Activated CD4-positive, alpha-beta memory T cell treated with anti-CD3 and anti-CD28 coated beads, Interleukin-2, amount 10 ng/mL, durations not matched to agents 7 days and 5 days (primary cell): ENCODE measurements at regions not wholly inside any gene's neighbourhood (a gene's known extent, or its start where the extent isn't known, plus 50 kb on each side); places are given as distances from the start of the nearest gene placed in this dataset.

ENCODE experiments used
- CTCF ChIA-PET: fragments of 350-600 bp; sonication (Branson Sonifier 250); formaldehyde crosslinking; loops from one replicate; lab custom pipeline; 2021; ENCODE audit warnings: antibody characterized with exemption, inconsistent platforms; lab: Charles Lee
- POLR2A ChIA-PET: fragments of 350-600 bp; sonication (Branson Sonifier 250); formaldehyde crosslinking; loops from one replicate; lab custom pipeline; 2021; ENCODE audit warnings: antibody characterized with exemption; lab: Charles Lee
- DNase-seq: peaks from one replicate; pipeline ENCODE4 v3.0.0-alpha.2; 2020
- H3K27ac Mint-ChIP-seq: one replicate; pipeline ENCODE4 v1.8.0; 2021; ENCODE audit warnings: mild to moderate bottlenecking, mixed read lengths
- H3K27me3 Mint-ChIP-seq: one replicate; pipeline ENCODE4 v1.8.0; 2021; ENCODE audit warnings: mixed read lengths
- H3K36me3 Mint-ChIP-seq: one replicate; pipeline ENCODE4 v1.8.0; 2021; ENCODE audit warnings: low read depth, mixed read lengths
- H3K4me1 Mint-ChIP-seq: one replicate; pipeline ENCODE4 v1.8.0; 2021; ENCODE audit warnings: mixed read lengths
- H3K4me3 Mint-ChIP-seq: one replicate; pipeline ENCODE4 v1.8.0; 2021; ENCODE audit warnings: mild to moderate bottlenecking, mixed read lengths
- H3K9me3 Mint-ChIP-seq: one replicate; pipeline ENCODE4 v1.8.0; 2021; ENCODE audit warnings: mixed read lengths

DNA sequence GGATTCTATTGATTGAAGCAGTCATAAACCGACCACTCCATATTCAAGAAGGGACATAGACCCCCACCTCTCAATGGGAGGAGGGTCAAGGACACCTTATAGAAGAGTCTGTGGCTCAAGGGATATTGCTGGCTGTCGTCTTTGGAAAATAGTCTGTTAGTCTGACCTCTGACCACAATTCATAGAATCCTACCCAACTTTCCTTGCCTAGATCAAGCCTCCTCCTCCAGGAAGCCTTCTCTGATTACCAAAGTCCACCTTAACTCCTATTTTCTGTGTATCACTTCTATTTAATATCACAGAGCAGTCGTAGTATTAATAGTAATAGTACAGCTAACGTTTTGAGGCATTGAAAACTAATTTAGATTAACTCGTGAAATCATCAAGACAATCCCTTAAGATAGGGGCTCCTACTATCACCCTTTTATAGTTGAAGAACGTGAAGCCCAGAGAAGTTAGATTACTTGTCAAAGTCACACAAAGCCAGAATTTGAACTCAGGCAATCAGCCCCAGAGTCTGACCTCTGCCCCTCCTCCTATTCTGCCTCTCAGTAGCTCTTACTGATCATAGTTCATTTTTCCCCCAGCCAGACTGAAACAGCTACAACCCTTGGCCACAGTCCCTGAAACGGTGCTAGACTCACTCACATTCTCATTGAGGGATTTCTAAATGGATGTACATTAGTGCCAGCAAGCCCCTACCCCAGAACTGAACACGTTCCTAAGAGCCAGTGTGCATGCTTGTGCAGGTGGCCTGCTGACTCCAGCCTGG is 636.6 kb downstream of the MID1IP1 start:
- CTCF ChIA-PET: no interaction called here
- no peak for DNase-seq
- POLR2A ChIA-PET: no interaction called here
- peaks cover 16% of the 10 kb centered on the region for H3K4me1 Mint-ChIP-seq
- no peaks in the 10 kb centered on the region for H3K36me3 Mint-ChIP-seq
- no peak overlapping the region for H3K27ac Mint-ChIP-seq
- H3K9me3 Mint-ChIP-seq: no peaks in the 10 kb centered on the region
- no peaks in the 10 kb centered on the region for H3K27me3 Mint-ChIP-seq
- no peak overlapping the region for H3K4me3 Mint-ChIP-seq

DNA sequence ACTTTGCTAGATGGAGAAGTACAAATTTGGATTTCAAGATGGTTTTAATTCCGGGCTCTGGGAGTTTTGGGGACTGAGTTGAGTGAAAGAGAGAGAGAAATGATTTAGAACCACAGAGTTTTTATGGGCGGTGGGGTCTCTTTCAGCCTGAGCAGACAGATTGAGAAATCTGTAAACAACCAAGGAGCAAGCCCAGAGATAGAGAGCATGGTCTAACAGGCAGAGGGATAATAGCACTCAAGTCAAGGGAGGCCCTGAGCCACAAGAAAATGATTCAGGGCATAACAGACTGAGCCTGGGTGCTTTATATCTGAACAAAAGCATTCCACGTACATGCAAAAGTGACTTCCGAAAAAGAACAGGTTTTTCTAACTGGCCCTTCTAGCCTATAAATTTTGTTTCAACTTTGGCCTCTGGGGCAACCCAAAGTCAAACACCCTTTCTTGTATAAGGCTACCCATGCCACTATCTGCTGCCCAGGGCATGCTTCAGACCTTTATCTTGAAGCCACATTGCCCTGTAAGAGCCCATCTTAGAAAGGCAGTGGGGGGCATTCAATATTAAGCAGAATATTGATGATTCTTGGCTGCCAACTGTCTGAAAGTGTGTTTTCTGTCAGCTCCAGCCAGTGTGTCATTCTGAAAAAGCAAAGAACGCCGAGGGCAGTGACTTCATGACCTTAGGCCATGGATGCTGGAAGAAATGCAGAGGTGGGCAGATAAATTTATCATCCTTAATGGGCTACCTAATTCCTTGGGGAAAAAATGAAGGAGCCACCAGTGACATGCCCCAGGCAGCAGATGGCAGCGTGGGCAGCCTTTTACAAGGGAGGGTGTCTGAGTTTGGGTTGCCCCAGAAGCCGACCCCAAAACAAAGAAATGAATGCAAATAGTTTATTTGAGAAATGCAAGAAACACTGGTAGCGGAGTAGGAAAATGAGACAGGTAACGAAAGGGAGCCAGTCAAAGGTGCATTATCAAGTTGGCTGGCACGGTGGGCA is 637.6 kb downstream of the MID1IP1 start:
- CTCF ChIA-PET: no interaction called here
- peaks cover 2% of the 10 kb centered on the region for H3K9me3 Mint-ChIP-seq
- POLR2A ChIA-PET: no interaction called here
- no peaks in the 10 kb centered on the region for H3K36me3 Mint-ChIP-seq
- no peak overlapping the region for H3K4me3 Mint-ChIP-seq
- no peaks in the 10 kb centered on the region for H3K27me3 Mint-ChIP-seq
- H3K4me1 Mint-ChIP-seq: peaks cover 16% of the 10 kb centered on the region
- H3K27ac Mint-ChIP-seq: no peak overlapping the region
- no peak for DNase-seq

DNA sequence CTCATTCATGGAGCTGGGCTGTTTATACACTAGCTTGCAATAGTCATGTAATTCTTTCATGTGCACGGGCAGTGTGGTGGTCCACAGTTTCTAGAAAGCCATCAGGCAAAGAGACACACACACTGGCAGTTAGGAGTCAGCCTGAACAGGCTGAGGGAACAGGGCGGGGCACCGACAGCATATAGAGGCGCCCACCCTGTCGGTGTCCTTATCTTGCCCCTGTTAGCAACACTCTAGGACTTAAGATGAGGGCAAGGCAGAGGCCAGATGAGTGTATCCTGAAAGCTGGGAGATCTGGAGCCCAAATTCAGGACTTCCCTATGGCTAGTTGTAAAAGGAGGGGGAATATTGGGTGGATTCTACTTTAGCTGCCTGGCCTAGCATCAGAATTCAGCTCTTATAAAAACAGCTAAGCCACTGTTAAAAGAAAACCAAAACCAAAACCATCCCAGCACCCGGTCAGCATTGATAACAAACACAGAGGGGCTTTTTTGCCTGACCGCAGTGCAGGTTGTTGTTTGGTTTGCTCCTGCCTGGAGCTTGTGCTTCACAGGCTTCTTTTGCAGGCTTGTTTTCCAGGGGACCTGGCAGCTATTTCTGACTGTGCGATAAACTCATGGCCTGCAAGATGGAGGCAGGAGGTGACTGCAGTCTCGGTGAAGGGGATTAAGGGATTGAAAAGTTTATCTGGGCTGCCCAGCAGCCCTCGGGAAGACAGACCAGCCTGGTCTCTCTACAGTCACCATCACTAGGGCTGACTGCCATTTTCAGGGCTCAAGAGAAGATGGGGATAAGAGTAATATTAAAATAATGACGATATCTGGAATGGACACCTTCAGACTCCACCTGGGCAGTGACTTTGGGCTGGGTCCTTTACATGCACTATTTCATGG is 638.9 kb downstream of the MID1IP1 start:
- H3K27ac Mint-ChIP-seq: peak overlapping the region; percentile 61
- H3K27me3 Mint-ChIP-seq: no peaks in the 10 kb centered on the region
- peaks cover 16% of the 10 kb centered on the region for H3K4me1 Mint-ChIP-seq
- ChIA-PET POLR2A (no interaction called here), CTCF (no interaction called here)
- peak overlapping the region; percentile 41 for H3K4me3 Mint-ChIP-seq
- DNase-seq: peak; percentile 18
- peaks cover 3% of the 10 kb centered on the region for H3K9me3 Mint-ChIP-seq
- H3K36me3 Mint-ChIP-seq: no peaks in the 10 kb centered on the region

DNA sequence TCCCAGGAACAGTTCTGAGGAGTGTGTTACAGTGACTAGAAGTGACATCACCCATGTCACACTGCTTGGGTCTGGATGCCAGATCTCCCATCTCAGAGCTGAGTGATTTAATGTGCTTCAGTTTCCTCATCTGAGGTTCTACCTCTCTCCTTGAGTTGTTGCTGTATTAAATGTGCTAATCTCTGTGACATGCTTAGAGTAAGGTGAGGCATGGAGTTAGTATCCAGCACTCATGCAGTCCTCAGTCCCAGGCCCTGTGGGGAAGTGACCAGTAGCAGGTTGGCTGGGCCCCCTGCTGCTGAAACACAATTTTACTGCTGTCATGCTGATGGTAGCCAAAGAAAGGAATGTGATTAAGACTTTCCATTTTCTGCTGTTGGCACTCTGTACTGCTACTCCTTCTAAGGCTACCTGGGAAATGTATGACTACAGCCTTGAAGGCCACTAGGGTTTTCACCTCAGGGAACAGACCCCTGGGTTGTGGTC is 639.6 kb downstream of the MID1IP1 start:
- H3K9me3 Mint-ChIP-seq: peaks cover 3% of the 10 kb centered on the region
- peak overlapping the region; percentile 61 for H3K27ac Mint-ChIP-seq
- DNase-seq: no peak
- H3K4me1 Mint-ChIP-seq: peaks cover 16% of the 10 kb centered on the region
- H3K4me3 Mint-ChIP-seq: no peak overlapping the region
- H3K27me3 Mint-ChIP-seq: no peaks in the 10 kb centered on the region
- ChIA-PET CTCF (no interaction called here), POLR2A (no interaction called here)
- no peaks in the 10 kb centered on the region for H3K36me3 Mint-ChIP-seq

DNA sequence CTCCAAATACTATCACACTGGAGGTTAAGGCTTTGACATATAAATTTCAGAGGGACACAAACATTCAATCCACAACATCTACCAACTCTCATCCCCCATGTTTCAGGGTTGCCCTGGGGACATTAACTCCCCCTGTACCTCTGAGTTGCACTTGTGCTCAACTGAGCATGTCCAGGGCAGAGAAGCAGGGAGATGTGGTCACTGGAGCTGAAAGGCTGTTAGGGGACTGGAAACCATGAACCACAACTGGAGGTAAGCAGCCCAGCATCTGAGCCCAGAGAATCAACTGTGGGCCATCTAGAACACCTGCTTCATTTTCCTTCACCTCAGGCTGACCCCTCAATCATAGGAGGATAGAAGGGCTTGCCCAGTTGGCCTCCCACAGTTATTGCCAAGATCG is 641.1 kb downstream of the MID1IP1 start:
- Mint-ChIP-seq H3K4me3 (no peak overlapping the region), H3K4me1 (peaks cover 16% of the 10 kb centered on the region), H3K27ac (no peak overlapping the region), H3K27me3 (no peaks in the 10 kb centered on the region), H3K36me3 (no peaks in the 10 kb centered on the region), H3K9me3 (peaks cover 3% of the 10 kb centered on the region)
- POLR2A ChIA-PET: no interaction called here
- DNase-seq: no peak
- CTCF ChIA-PET: no interaction called here

DNA sequence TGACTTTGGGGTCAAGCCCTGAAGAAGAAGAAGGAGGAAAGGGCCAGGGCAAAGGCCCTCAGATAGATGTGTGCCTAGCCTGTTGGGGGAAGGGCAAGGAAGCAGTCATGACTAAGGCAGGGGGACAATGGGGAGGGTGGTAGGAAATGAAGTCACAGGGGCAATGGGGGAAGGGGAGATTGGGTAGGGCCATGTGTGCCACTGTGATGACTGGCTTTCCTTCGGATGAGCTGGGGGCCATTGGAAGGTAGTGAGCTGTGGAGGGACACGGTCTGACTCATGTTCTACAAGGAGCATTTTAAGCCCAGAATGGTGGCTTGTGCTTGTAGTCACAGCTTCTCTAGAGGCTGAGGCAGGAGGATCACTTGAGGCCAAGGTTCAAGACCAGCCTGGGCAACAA is 642.0 kb downstream of the MID1IP1 start:
- no peak for DNase-seq
- POLR2A ChIA-PET: no interaction called here
- Mint-ChIP-seq H3K36me3 (no peaks in the 10 kb centered on the region), H3K9me3 (peaks cover 3% of the 10 kb centered on the region), H3K27me3 (no peaks in the 10 kb centered on the region), H3K4me1 (peaks cover 16% of the 10 kb centered on the region), H3K27ac (no peak overlapping the region), H3K4me3 (no peak overlapping the region)
- CTCF ChIA-PET: no interaction called here

DNA sequence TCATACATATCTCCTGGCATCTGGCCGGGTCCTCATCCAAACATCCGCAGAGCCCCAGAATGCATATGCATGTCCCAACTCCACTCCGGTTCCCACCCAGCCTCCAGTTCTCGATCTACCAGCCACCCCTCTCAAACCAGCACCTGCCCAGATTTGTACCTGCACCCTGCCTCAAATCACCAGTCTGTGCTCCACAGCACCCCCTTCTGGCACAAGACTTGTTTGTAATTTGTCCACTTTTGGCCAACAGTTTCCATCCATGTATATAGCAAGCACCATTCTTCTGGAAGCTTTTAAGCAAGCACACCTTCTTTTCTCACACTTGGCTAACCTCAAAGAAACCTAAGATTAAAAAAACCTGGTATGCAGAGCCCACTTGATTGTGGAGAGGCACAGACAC is 644.1 kb downstream of the MID1IP1 start:
- Mint-ChIP-seq H3K27me3 (no peaks in the 10 kb centered on the region), H3K36me3 (no peaks in the 10 kb centered on the region), H3K4me1 (peaks cover 8% of the 10 kb centered on the region), H3K9me3 (peaks cover 3% of the 10 kb centered on the region), H3K4me3 (no peak overlapping the region), H3K27ac (no peak overlapping the region)
- ChIA-PET CTCF (no interaction called here), POLR2A (no interaction called here)
- peak; percentile 28 for DNase-seq

DNA sequence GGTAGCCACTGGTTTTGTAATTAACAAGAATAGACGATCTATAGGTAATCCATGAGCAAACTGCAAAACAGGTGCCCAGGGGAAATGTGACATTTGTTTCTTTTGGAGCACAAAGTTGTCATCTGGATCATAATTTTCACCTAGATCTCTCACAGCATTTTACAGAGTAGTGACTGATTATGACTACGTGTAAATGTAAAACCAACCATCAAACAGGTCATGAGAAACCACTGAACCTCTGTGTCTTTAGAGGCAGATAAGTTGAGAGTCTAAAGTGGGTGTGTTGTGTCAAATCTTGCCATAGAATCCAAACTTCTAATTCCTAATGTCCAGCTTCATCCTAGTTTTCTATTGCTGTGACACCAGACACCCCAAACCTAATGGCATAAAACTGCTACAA is 648.1 kb downstream of the MID1IP1 start:
- Mint-ChIP-seq H3K4me1 (no peaks in the 10 kb centered on the region), H3K27ac (no peak overlapping the region), H3K27me3 (no peaks in the 10 kb centered on the region), H3K4me3 (no peak overlapping the region), H3K36me3 (no peaks in the 10 kb centered on the region), H3K9me3 (no peaks in the 10 kb centered on the region)
- CTCF ChIA-PET: no interaction called here
- DNase-seq: no peak
- POLR2A ChIA-PET: no interaction called here

DNA sequence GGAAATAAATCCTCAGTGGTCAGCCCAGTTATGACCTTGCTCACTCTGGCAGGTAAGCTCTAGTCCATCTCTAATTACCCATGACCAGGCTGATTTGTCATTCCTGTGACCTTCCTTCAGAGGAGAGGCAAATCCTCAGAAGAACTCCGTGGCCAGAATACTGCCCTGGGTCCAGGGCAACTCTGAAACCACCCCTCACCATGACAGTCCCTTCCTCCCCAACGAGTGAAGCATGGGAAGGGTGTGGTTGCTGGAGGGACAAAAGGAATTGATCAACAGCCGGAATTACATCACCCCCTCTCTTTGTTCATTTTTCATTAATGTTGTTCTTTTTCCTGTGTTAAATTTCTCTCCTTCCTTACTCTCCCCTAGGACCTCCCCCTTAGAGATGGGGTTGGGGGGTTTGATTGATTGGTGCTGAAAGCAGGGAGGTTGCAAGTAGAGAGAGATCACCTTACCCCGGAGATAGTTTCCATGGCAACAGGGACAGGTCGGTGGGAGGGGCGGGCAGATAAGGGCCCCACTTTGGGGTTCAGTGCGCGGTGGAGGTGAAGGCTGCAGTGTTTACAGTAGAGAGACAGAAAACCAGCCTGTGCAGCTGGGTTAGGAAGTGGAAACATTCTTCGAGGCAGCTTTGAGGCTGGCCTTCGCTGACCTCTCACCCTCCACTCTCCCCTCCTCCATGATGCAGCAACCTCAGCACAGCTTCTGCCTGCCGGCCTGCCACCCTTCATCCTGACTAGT is 647.4 kb downstream of the BCOR start:
- H3K27me3 Mint-ChIP-seq: no peaks in the 10 kb centered on the region
- H3K4me1 Mint-ChIP-seq: no peaks in the 10 kb centered on the region
- DNase-seq: no peak
- H3K4me3 Mint-ChIP-seq: no peak overlapping the region
- no peaks in the 10 kb centered on the region for H3K36me3 Mint-ChIP-seq
- H3K9me3 Mint-ChIP-seq: no peaks in the 10 kb centered on the region
- ChIA-PET CTCF (no interaction called here), POLR2A (no interaction called here)
- no peak overlapping the region for H3K27ac Mint-ChIP-seq

DNA sequence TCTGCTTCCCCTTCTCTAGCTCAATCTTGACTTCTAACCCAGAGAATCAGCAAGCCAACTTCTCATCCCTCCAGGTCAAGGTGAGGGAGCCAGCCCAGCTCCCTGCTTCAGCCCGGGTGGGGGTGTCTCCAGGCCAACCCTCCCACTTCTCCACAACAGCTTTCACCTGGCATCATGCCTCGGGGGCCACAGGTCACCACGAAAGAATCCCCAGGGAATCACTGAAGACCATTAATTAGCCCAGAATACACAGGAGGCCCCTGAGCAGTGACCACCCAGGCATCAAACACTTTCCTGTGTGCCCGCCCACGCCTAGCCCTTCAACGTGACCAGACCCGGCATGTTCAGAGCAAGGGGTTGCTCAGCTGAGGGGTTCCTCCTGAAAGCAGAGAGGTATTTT is 646.7 kb downstream of the BCOR start:
- Mint-ChIP-seq H3K36me3 (no peaks in the 10 kb centered on the region), H3K27me3 (no peaks in the 10 kb centered on the region), H3K4me1 (no peaks in the 10 kb centered on the region), H3K4me3 (no peak overlapping the region), H3K27ac (no peak overlapping the region), H3K9me3 (no peaks in the 10 kb centered on the region)
- CTCF ChIA-PET: no interaction called here
- DNase-seq: no peak
- POLR2A ChIA-PET: no interaction called here

DNA sequence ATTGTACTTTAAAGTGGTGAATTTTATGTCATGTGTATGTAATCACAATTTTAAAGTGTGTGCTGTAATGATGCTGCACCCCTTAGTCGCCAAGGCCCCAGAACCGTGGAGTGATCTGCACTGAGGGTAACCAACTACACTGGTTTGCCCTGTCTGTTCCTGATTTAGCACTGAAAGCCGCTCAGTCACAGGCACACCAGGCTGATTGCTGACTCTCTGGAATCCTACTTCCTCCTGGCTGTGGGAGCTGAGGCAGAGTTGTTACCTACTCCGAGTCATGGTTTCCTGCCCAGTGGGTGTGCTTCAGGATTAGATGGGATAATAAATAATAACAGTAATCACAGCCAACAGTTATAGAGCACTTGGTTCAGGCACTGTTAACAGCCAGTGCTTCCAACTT is 645.4 kb downstream of the BCOR start:
- Mint-ChIP-seq H3K4me3 (no peak overlapping the region), H3K27me3 (no peaks in the 10 kb centered on the region), H3K9me3 (peaks cover 3% of the 10 kb centered on the region), H3K4me1 (no peaks in the 10 kb centered on the region), H3K27ac (no peak overlapping the region), H3K36me3 (no peaks in the 10 kb centered on the region)
- ChIA-PET POLR2A (no interaction called here), CTCF (no interaction called here)
- DNase-seq: no peak

DNA sequence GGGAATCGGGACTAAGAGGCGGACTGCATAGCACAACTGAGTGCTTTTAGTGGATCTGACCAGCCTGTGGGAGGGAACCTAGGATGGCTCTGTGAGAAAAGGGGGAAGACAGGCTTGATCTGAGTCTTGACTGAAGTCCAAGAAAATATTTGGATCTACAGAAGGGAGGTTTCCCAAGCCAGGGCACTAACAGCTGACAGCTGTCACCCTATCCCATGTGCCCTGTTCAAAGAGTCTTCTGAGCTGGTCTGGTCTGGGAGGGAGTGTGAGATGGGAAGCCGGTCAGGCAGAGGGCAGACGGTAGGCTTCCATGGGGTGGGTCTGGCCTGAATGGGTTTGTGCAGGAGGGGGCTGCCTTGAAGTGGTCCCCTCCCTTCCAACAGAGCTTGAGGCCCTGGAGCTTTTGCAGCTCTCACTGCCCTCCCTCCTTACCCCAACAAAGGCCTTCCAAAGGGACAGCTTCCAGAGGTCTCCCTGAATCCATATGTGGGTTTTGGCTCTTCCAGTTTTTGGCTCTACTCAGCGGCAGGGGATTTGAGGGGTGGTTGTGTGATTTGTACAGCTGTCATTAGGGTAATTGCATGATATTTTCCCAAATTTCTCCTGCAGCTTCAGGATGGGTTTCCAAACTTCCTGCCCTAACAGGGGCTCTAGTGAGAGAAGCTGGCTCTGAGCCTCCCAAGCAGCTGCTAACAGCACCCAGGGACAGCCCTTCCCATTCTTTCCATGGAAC is 643.7 kb downstream of the BCOR start:
- H3K27ac Mint-ChIP-seq: no peak overlapping the region
- no peaks in the 10 kb centered on the region for H3K27me3 Mint-ChIP-seq
- H3K4me1 Mint-ChIP-seq: no peaks in the 10 kb centered on the region
- H3K4me3 Mint-ChIP-seq: no peak overlapping the region
- H3K36me3 Mint-ChIP-seq: no peaks in the 10 kb centered on the region
- ChIA-PET POLR2A (no interaction called here), CTCF (no interaction called here)
- no peak for DNase-seq
- H3K9me3 Mint-ChIP-seq: peaks cover 3% of the 10 kb centered on the region
